KMS-11 (cell line): ENCODE measurements at regions not wholly inside any gene's neighbourhood (a gene's known extent, or its start where the extent isn't known, plus 50 kb on each side); places are given as distances from the start of the nearest gene placed in this dataset.

Experiments
- H2AFZ ChIP-seq: fragments of 200-600 bp; sonication (generic); 2 replicates; pipeline ENCODE4 v1.6.1; 2016; ENCODE audit warnings: antibody characterized with exemption, mixed run types, low read depth
- H3K27ac ChIP-seq: fragments of 200-600 bp; sonication (generic); 2 replicates; pipeline ENCODE4 v1.6.1; 2016; ENCODE audit warnings: mild to moderate bottlenecking, mixed run types
- H3K27me3 ChIP-seq: fragments of 200-600 bp; sonication (generic); 2 replicates; pipeline ENCODE4 v1.6.1; 2017; ENCODE audit warnings: mild to moderate bottlenecking, low read depth, mixed run types, moderate library complexity; ENCODE audit not compliant: insufficient read depth
- H3K36me3 ChIP-seq: fragments of 200-600 bp; sonication (generic); 2 replicates; pipeline ENCODE4 v1.6.1; 2017; ENCODE audit warnings: mild to moderate bottlenecking, mixed run types; ENCODE audit not compliant: insufficient read depth
- H3K4me1 ChIP-seq: fragments of 200-600 bp; sonication (generic); 2 replicates; pipeline ENCODE4 v1.6.1; 2016; ENCODE audit warnings: mild to moderate bottlenecking, low read depth, mixed run types; ENCODE audit not compliant: poor library complexity, severe bottlenecking
- H3K4me2 ChIP-seq: fragments of 200-600 bp; sonication (generic); 2 replicates; pipeline ENCODE4 v1.7.0; 2016; ENCODE audit warnings: mild to moderate bottlenecking, mixed run types
- H3K4me3 ChIP-seq: fragments of 200-600 bp; sonication (generic); IDR thresholded peaks from 2 replicates; pipeline ENCODE4 v1.6.1; 2017; ENCODE audit warnings: low read depth, low read length, mixed read lengths; ENCODE audit not compliant: insufficient read depth
- H3K79me2 ChIP-seq: fragments of 200-600 bp; sonication (generic); 2 replicates; pipeline ENCODE4 v1.6.1; 2016; ENCODE audit warnings: low read depth, mixed run types; ENCODE audit not compliant: insufficient read depth
- H3K9ac ChIP-seq: fragments of 200-600 bp; sonication (generic); 2 replicates; pipeline ENCODE4 v1.6.1; 2016; ENCODE audit warnings: mild to moderate bottlenecking, mixed run types
- H4K20me1 ChIP-seq: fragments of 200-600 bp; sonication (generic); 2 replicates; pipeline ENCODE4 v1.6.1; 2016; ENCODE audit warnings: mild to moderate bottlenecking, mixed run types; ENCODE audit not compliant: insufficient read depth
- CTCF ChIP-seq: fragments of 200-600 bp; sonication (generic); conservative IDR thresholded peaks from 2 replicates; pipeline ENCODE4 v1.6.1; 2017; ENCODE audit warnings: low read depth, mild to moderate bottlenecking, antibody characterized with exemption, low read length, moderate library complexity, mixed read lengths

- Histone ChIP-seq H3K4me3 (no peak overlapping the region), H3K4me2 (no peak overlapping the region), H3K27me3 (no peaks in the 10 kb centered on the region), H3K4me1 (no peaks in the 10 kb centered on the region), H3K9ac (no peak overlapping the region), H4K20me1 (no peaks in the 10 kb centered on the region), H3K79me2 (no peaks in the 10 kb centered on the region), H3K36me3 (no peaks in the 10 kb centered on the region), H2AFZ (no peak overlapping the region), H3K27ac (no peak overlapping the region)
- TF ChIP-seq CTCF = no peak
Observed at GRCh38 chr16:64829678-64830077, 292.2 kb downstream of the CDH11 start.

GRCh38 chr16:64826374-64826773 is 295.5 kb downstream of the CDH11 start:
- Histone ChIP-seq H3K4me3 (no peak overlapping the region), H3K9ac (no peak overlapping the region), H3K36me3 (no peaks in the 10 kb centered on the region), H3K4me2 (no peak overlapping the region), H3K79me2 (no peaks in the 10 kb centered on the region), H3K4me1 (no peaks in the 10 kb centered on the region), H3K27me3 (no peaks in the 10 kb centered on the region), H2AFZ (no peak overlapping the region), H4K20me1 (no peaks in the 10 kb centered on the region), H3K27ac (no peak overlapping the region)
- no peak for TF ChIP-seq CTCF

- Histone ChIP-seq H2AFZ (no peak overlapping the region), H3K9ac (no peak overlapping the region), H3K27ac (no peak overlapping the region), H4K20me1 (no peaks in the 10 kb centered on the region), H3K4me3 (no peak overlapping the region), H3K79me2 (no peaks in the 10 kb centered on the region), H3K4me1 (no peaks in the 10 kb centered on the region), H3K36me3 (no peaks in the 10 kb centered on the region), H3K27me3 (no peaks in the 10 kb centered on the region), H3K4me2 (no peak overlapping the region)
- TF ChIP-seq CTCF = no peak
Observed at GRCh38 chr16:64823481-64824075, 298.3 kb downstream of the CDH11 start.

- Histone ChIP-seq H2AFZ (no peak overlapping the region), H4K20me1 (no peaks in the 10 kb centered on the region), H3K4me1 (no peaks in the 10 kb centered on the region), H3K4me3 (no peak overlapping the region), H3K27me3 (no peaks in the 10 kb centered on the region), H3K4me2 (no peak overlapping the region), H3K27ac (no peak overlapping the region), H3K36me3 (no peaks in the 10 kb centered on the region), H3K9ac (no peak overlapping the region), H3K79me2 (no peaks in the 10 kb centered on the region)
- TF ChIP-seq CTCF = no peak
Observed at GRCh38 chr16:64809876-64810629, 311.8 kb downstream of the CDH11 start.
